Epithelial cell of prostate (primary cell): ENCODE measurements at regions not wholly inside any gene's neighbourhood (a gene's known extent, or its start where the extent isn't known, plus 50 kb on each side); places are given as distances from the start of the nearest gene placed in this dataset.

Source experiments
- DNase-seq: peaks from one replicate; pipeline ENCODE4 v3.0.0-alpha.2; 2011; ENCODE audit warnings: low read depth, low spot score
- H3K27ac ChIP-seq: fragments of 450-650 bp; 2 replicates; pipeline ENCODE4 v1.5.1; 2017; ENCODE audit warnings: mild to moderate bottlenecking

DNA sequence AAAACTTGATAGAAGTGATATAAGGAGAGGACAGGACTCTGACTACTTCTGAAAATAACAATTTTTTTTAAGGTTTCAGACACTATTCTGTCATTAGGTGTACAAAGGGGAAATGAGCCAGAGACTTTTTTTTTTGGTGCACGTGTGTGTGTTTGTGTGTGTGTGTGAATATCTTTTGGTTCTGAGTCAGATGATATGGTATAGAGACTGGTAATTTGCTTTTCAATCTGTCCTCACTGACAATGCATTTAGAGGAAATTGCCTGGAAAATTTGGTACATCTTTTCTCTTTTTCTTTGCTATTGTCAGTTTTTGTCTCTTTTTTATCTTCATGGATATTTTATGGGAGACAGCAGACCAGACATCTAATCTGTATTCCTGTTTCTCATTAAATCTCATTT lies 59.3 kb downstream of the DDIT4L start:
- DNase-seq: no peak
- no peak overlapping the region for H3K27ac ChIP-seq

DNA sequence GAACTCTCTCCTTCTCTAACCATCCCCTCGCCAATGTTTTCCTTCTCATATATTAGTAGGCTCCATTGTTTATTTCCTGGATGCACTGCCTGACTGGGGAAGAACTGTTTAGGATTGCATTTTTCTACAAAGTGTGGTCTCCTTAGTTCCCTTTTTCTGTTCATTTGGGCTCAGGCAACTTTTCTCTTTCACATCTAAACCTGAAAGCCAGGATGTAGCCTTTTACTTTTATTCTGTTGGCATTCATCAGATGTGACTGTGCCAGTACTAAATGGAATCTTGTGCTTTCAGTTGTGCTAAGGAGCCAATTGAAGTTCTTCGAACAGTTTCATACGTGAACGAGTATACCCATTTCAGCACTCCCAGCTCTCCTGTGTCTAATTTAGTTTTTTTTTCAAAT lies 59.8 kb downstream of the DDIT4L start:
- no peak overlapping the region for H3K27ac ChIP-seq
- DNase-seq: no peak

GRCh38 chr4:100129774-100130173 lies 60.5 kb downstream of the DDIT4L start:
- DNase-seq: no peak
- H3K27ac ChIP-seq: no peak overlapping the region

DNA sequence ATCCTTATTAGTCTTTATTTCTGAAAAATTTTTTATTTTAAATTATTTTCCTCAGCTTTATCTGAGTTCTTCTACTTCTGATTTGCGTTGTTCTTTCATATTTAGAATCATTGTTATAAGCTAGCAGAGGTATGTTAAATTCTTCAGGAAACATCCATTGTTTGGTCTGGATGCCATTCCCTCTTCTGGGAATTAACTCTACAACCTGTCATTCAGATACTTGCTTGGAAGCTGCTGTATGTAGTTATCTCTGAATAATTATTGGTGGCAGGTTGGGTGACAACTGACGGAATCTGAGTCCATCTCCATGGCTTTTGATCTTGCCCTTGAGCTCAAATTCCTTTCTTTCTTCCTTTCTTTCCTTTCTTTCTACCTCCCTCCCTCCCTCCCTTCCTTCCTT lies 61.9 kb downstream of the DDIT4L start:
- DNase-seq: no peak
- H3K27ac ChIP-seq: no peak overlapping the region

- no peak for DNase-seq
- H3K27ac ChIP-seq: no peak overlapping the region
Observed at GRCh38 chr4:100124715-100125114, 65.6 kb downstream of the DDIT4L start.

DNA sequence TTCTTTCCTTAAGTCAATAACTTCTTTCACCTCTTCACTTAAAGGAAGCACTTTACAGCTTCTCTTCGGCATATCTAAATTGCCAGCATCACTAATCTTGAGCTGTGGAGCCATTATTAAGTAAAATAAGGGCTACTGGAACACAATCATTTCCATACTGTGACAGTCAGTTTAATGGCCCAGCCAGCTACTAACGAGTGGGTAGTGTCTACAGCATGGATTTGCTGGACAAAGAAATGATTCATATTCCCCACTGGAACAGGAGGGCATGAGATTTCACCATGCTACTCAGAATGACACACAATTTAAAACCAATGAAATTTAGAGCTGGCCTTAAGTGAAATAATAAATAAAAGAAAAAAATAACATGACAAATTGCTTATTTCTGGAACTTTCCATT lies 72.1 kb downstream of the DDIT4L start:
- no peak for DNase-seq
- H3K27ac ChIP-seq: no peak overlapping the region

DNA sequence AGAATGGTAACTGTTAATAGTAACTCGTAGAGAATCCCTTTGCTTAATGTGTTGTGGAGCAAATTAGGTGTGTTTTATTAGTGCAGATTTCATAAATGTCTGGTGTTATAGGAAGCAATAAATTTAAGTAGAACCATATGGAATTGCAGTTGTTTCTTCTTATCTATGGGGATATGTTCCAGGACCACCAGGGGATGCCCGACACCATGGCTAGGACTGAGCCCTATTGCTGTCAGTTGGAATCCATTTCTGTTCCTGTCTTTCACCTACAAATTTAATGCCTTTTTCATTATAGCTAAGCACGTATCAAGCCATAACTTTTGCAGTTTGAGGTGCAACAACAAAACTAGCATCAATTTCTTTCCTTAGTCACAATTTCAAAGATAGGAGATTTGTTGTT lies 72.5 kb downstream of the DDIT4L start:
- DNase-seq: no peak
- no peak overlapping the region for H3K27ac ChIP-seq

- no peak overlapping the region for H3K27ac ChIP-seq
- no peak for DNase-seq
Observed at GRCh38 chr4:100114909-100115308, 75.4 kb downstream of the DDIT4L start.

DNA sequence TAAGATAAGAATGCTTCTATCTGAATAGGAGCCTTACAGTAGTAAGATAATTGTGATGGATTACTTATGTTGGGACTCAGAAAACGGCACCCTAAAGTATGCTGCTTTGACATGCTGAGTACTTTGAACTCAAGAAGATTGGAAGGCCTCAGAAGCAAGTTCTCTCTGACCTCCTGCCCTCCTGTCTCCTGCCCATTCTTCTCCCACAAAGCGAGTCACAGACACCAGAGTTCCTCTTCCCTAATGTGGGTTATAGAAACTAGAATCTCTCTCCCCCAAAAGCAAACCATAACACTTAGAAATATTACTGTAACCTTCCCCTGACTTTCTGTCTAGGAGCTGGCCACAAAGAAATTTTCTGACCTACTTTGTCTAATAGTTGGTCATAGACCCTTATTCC lies 76.5 kb downstream of the DDIT4L start:
- no peak overlapping the region for H3K27ac ChIP-seq
- no peak for DNase-seq

DNA sequence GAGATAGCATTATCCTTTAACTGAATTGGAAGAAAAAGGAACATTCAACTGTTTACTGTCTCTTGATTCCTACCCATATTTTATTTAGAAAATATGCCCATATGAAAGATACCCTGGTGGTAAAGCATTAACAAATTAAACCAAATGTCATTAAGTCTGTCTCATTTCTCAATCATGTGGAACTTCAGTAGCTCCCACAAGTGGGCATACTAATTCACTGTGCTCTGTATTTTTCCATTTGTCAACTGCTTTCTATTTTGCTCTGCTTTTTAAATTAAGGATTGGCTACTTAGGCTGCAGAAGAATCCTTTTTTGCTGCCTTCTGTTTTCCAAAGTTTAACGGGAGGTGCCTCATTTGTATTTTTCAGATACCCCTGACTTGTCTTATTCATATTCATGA lies 77.2 kb downstream of the DDIT4L start:
- no peak for DNase-seq
- no peak overlapping the region for H3K27ac ChIP-seq

GRCh38 chr4:100109921-100110320 lies 80.3 kb downstream of the DDIT4L start:
- no peak for DNase-seq

DNA sequence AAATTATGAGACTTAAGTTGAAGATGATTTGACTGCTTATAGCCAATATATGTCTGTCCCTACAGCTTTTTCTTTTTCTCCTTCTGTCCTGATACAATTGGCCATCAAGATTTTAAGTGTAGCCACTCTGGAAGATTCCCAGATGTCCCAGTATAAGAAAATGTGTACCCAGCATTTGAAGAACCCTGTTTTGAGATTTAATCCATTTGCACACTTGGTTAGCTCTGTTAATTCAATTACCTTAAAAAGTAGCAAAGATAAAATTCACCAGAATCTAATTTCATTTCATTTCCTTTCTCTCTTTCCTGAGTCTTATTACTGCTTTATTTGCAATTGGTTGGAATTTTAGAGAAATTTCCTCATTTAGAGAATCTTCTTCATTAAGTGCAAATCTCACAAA lies 81.4 kb downstream of the DDIT4L start:
- H3K27ac ChIP-seq: no peak overlapping the region
- no peak for DNase-seq

More at GRCh38 chr4:100109921-100110320, 80.3 kb downstream of the DDIT4L start:
- H3K27ac ChIP-seq: no peak overlapping the region

DNA sequence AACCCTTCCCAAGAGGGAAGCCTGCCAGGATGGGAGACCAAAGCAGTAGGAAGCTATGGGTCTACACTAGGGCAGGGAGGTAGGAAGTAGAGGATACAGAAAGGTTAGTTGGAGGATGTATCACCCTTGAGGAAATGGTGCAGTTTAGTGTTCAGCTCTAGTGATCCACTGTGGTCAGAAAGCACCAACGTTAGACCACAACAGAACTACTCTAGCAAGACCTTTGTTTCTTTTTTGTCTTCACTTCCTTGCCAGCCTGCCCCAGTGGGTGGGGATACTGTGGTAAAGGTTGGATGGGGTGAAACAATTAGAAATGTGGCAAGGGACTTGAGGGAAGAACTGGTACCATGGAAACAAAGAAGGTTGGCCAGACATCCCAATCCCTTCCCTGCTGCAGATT lies 83.3 kb downstream of the DDIT4L start:
- DNase-seq: no peak
- H3K27ac ChIP-seq: no peak overlapping the region

DNA sequence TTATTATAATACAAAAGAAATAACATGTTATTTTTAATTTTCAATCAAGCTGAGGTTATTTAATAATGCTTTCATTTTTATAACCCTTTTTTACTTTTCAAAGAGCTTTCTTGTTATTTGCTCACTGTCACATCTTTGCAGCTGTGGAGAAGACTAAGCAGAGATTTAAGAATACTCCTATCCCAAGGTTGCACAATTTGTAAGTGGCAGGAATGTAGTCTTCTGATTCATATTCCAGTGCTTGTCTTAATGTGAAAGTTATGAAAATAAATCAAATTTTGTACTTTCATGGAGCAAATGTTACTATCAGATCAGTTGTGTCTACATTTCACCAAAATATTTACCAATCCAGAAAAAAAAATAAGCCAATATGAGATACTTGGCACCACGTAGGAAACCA lies 86.6 kb downstream of the DDIT4L start:
- no peak for DNase-seq
- no peak overlapping the region for H3K27ac ChIP-seq

DNA sequence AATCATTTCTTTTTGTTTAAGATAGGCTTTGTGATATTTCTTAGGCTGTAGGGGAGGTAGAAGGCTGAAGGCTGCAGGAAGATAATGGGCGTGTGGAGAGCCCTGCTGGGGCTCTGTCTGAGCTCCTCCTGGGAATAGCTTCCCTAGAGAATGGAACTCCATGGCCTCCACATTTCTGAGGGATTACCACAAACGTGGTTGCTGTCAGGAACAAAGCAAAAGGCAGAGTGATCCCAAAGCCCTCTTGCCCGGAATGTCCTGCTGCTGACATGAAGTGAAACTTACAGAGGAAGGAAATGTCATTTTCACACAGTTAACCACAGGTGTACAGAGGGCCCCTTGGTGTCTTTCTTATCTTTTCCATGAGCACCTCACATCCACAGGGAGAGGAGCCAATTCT lies 89.3 kb downstream of the DDIT4L start:
- H3K27ac ChIP-seq: no peak overlapping the region
- DNase-seq: no peak

DNA sequence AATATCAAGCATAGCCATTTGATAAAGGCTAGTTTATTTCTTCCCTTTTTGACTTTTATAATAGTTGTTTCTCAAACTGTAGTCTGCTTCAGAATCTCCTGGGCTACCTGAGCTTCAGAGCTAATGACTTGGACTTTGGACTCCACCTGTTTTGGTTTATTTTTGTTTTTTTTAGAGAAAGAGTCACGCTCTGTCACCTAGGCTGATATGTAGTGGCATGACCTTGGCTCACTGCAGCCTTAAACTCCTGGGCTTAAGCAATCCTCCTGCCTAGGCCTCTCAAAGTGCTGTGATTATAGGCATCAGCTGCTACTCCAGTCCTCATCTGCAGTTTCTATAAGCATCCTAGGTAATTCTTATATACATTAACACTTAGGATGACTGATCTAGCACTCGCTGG lies 90.5 kb downstream of the DDIT4L start:
- DNase-seq: no peak

GRCh38 chr4:100098681-100099080 lies 91.6 kb downstream of the DDIT4L start:
- no peak overlapping the region for H3K27ac ChIP-seq
- no peak for DNase-seq

More for the DNA sequence above, 90.5 kb downstream of the DDIT4L start:
- H3K27ac ChIP-seq: no peak overlapping the region

DNA sequence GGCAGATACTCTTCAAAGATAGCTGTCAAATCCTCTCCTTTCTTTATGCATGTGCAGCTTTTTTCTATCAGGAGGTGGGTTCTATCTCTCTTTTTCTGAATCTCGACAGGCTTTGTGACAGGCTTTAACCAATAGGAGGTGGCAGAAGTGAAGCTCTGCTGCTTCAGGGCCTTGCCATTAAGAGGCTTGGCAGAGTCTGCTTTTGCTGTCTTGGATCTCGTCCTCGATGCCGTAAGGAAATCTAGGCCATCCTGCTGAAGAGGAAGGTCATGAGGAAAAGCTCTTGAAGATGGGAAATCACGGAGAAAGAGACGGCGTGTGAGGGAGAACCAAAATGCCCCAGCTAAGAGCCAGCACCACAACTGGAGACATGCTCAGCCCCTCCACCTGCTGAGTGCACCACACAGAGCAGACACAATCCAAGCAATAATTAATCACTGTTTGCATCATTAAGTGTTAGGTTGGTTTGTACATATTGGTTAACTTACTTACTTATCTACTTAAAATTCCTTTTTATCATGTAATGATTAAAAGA lies 92.2 kb downstream of the DDIT4L start:
- no peak overlapping the region for H3K27ac ChIP-seq
- DNase-seq: no peak

DNA sequence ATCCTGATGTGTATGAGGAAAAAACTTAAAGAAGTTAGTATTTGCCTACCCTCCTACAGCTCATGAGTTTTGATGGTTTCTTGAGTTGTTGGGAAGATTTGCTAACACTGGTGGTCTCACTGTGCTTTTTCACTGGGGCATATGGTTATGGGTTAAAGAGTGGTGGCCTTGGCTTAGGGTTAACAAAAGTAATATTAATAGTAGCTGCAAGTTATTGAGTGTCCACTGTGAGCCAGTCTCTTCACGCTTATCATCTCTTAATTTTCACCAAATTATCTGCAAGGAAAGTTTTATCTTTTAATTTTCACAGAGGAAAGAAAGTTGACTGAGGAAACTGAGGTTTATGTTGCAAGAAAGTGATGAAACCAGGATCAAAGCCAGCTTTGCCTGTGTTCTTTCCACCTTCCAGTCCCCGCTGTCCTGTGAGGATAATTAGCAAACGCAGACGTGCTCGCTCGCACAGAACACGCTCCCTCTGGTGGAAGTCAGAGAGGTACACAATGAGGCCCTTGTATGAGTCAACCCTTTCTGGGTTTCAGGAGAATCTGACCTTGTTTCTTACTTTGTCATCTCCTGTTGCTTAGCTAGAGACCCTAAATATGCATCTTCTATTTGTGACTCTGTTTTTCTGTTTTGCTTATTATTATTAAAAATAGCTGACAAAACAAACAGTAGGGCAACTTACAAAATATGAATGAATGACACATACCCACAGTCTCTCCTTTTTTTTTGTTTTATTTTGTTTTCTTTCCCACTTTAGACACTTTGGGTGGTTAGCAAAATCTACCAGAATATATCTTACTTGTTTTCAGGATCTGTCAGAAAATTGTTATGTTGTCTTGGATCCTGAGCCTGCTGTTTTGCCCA lies 94.3 kb downstream of the DDIT4L start:
- H3K27ac ChIP-seq: no peak overlapping the region
- peak; percentile 55 for DNase-seq

DNA sequence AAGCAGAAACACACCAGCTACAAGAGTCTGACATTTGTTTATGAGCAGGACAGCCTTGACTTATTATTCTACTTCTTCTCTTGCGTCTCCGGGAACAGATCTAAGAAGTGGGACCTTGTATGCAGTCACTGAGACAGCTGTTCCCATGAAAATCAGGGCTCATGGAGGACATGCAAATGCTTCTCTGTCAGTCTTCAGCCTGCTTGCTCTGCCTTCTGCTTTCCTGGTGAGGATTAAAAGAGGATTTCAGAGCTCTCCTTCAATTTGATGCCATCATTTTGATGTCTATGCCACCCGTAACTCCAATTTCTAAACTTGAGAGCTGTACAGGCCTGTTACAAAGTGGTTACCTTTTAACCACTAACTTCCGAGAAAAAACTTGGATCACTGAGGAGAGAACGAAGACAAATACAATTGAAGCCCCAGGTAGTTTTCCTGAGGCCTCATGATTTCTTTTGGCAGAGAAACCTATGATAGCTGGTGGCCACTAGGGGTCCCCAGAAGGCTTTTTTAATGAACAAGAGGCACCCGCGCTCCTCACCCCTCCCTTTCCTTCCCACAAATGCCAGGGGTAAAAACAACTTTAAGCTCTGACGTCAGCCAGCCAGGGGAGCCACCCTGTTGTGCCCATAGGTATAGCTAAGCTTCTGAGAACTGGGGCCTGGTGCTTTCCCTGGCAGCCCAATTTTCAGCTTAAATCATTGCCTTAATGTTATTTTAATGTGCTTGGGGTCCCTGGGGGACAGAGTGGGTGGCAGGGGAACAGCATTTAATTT lies 97.0 kb downstream of the DDIT4L start:
- no peak overlapping the region for H3K27ac ChIP-seq
- peak; percentile 70 for DNase-seq

DNA sequence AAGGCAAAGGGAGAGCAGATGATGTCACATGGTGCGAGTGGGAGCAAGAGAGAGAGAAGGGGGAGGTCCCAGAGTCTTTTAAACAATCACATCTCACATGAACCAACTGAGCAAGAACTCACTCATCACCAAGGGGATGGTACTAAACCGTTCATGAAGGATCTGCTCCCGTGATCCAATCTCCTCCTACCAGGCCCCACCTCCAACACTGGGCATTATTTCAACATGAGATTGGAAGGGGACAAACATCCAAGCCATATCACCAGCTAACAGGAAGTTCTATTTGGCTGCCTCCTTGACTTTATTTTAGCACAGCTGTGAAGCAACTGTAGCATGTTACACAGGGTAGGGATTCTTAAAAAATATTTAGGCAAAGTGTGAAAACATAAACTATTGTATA lies 102.5 kb downstream of the DDIT4L start:
- DNase-seq: no peak
- peak overlapping the region; percentile 39 for H3K27ac ChIP-seq
